GM12874 (cell line): ENCODE measurements at regions not wholly inside any gene's neighbourhood (a gene's known extent, or its start where the extent isn't known, plus 50 kb on each side); places are given as distances from the start of the nearest gene placed in this dataset.

ENCODE experiments used
- TF ChIP-seq, protein P1 (sequence below): IDR thresholded peaks from 2 replicates; pipeline ENCODE4 v1.5.1; 2011; ENCODE audit warnings: low read depth, mild to moderate bottlenecking, control low read depth, low read length, moderate library complexity; ENCODE audit not compliant: insufficient read depth

DNA sequence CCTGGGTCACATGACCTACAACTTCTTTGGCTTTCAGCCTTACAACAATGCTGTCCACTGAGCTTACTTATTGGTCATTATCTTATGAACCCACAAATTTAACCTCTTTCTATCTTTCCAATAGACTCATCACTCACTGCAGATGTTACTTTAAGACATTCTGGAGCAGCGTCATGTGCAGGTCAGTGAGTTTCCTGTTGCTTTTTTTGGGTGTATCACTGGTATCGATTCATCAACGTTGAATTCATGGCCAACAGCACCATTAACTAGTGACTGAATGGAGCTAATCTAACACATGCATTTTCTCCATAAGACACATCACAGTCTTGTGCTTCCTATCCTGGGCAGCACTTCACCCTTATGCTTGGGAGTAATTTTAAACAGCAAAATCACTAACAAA, 672.6 kb upstream of the CDH18 start:
- TF ChIP-seq, protein P1, sequence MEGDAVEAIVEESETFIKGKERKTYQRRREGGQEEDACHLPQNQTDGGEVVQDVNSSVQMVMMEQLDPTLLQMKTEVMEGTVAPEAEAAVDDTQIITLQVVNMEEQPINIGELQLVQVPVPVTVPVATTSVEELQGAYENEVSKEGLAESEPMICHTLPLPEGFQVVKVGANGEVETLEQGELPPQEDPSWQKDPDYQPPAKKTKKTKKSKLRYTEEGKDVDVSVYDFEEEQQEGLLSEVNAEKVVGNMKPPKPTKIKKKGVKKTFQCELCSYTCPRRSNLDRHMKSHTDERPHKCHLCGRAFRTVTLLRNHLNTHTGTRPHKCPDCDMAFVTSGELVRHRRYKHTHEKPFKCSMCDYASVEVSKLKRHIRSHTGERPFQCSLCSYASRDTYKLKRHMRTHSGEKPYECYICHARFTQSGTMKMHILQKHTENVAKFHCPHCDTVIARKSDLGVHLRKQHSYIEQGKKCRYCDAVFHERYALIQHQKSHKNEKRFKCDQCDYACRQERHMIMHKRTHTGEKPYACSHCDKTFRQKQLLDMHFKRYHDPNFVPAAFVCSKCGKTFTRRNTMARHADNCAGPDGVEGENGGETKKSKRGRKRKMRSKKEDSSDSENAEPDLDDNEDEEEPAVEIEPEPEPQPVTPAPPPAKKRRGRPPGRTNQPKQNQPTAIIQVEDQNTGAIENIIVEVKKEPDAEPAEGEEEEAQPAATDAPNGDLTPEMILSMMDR: no peak

DNA sequence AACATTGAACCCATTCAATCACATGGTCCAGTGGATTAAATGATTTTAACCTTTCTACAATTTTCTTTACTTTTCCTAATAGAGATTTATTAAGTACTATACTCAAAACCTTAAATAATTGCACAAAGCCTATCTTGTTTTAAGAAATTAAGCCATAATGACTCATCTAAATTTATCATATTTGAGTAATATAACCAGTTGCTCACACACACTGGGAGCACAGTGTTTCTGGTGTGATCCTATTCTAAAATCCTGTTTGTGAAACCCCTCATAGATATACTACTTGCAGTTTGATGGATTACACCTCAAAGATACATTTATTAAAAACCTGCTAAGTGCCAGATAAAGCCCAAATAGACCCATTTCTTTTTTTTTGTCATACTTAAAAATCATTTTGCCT, 668.3 kb upstream of the CDH18 start:
- TF ChIP-seq, protein P1: no peak

DNA sequence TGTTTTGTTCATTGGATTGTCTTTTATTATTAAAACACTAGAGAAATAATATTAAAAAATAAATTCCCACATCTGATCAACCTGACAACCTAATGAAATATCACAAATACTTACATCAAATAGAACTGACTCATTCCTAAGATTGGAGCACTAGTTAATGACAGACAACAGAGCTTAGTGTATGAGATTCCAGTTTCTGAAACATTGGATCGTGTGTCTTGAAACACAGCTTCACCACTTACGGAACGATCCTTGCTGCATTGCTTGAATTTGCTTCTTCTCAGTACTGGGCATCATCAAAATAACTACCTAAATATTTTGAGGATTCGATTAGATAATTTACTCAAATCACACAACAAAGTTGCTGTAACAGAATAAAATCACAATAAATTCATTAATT, 667.2 kb upstream of the CDH18 start:
- TF ChIP-seq, protein P1: no peak

DNA sequence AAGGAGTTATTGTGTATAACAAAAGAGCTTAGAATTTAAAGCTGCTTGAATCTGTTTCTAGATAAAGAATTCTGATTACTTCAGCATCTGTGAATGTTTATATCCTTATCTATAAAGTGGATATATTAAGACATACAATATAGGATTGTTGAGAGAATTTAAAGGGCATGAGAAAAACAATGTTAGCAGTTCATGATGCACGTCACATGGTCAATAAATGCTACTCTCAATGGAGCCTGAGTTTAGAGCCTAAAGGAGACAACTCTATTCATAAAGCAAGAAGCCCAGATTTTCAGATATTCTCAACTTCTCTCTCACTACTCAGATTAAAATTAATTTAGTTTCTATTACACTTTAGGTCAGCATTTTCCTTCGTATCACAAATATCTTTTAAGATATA, 666.7 kb upstream of the CDH18 start:
- TF ChIP-seq, protein P1: no peak

DNA sequence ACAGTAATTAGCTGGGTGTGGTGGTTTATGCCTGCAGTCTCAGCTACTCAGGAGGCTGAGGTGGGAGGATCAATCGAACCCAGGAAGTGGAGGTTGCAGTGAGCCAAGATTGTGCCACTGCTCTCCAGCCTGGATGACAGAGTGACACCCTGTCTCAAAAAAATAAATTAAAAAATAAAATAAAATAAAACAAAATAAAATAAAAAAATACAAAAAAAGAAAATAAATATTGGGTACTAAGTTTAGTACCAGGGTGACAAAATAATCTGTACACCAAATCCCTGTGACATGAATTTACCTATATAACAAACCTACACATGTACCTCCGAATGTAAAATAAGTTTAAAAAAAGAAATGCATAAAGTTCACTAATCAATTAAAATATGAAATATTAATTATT, 666.0 kb upstream of the CDH18 start:
- TF ChIP-seq, protein P1: no peak

DNA sequence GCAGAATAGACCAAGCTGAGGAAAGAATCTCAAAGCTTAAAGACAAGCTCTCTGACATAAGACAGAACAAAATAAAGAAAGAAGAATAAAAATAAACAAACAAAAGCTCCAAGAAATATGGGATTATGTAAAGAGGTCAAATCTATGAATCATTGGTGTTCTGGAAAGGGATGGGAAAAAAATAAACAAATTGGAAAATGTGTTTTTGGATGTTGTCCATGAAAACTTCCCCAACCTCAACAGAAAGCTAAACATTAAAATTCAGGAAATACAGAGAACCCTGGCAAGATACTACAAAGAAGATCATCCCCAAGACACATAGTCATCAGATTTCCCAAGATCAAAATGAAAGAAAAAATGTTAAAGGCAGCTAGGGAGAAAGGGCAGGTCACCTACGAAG, 662.0 kb upstream of the CDH18 start:
- TF ChIP-seq, protein P1: no peak

DNA sequence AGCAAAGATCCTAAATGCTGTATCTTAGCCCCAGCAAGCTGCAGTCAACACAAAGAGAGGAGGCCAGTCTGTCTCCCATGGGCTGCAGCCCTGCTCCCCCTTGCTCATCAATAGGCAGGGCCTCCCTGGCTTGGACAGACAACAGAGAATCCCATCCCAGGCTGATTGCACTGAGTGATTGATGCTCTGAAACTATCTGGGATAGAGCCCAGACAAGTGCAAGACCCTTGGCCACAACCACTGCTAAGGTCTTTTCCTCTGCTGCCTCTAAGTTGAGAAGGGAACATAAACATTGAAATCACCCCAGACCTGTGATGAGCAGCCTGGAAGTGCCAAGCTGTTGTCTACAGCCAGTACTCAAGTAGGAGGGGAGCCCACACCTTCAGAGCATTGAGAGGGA, 661.0 kb upstream of the CDH18 start:
- TF ChIP-seq, protein P1: no peak

DNA sequence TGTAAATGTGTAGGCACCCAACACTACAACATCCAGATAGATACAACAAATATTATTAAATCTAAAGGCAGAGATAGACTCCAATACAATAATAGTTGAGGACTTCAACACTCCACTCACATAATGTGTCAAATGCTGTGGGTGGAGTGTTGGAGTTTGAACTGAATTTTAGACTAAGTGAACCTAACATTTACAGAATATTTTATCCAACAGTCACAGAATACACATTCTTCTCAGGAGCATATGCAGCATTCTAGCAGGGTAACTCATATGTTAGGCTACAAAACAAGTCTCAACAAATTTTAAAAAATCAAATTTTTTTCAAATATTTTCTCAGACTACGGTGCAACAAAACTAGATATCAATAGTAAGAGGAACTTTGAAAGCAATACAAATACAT, 648.7 kb upstream of the CDH18 start:
- TF ChIP-seq, protein P1: no peak
